ENCODE measurements at regions not wholly inside any gene's neighbourhood (a gene's known extent, or its start where the extent isn't known, plus 50 kb on each side); places are given as distances from the start of the nearest gene placed in this dataset.
A peak's percentile ranks its signal among the peaks of the same experiment; 100 is the strongest.

GRCh38 chr6:12356431-12356830 is 66.3 kb downstream of the EDN1 start:
- no peak overlapping the region for H3K9ac ChIP-seq (replicated peaks in 1 of 4; ENCODE audit: extremely low read depth in 1 of 4, low read depth in 3 of 4, low read length in 3 of 4)
- H3K9me3 ChIP-seq (ENCODE audit: insufficient read depth in 2 of 2, low read depth in 1 of 2, low read length in 1 of 2), result peaks cover 10 to 13% of the 10 kb centered on the region in 2 experiments
- no peak overlapping the region for H4K5ac ChIP-seq (ENCODE audit: insufficient read length, low read depth, low read length)
- no peak overlapping the region for H4K8ac ChIP-seq (ENCODE audit: extremely low read depth, insufficient read depth, low read length)
- H4K20me1 ChIP-seq (replicated peaks in 1 of 2; ENCODE audit: control insufficient read depth in 1 of 2, insufficient read depth in 2 of 2, low read length in 2 of 2), result no peaks in the 10 kb centered on the region
- no peak overlapping the region for H2BK15ac ChIP-seq (ENCODE audit: low read length)
- no peak overlapping the region for H2AK5ac ChIP-seq (ENCODE audit: low read depth, low read length)
- DNase-seq (ENCODE audit: low read depth in 1 of 2, low spot score in 2 of 2) (no peak), FAIRE-seq (no peak)
- no peak overlapping the region for H3K56ac ChIP-seq (replicated peaks; ENCODE audit: insufficient read length, low read depth, low read length)
- no peak for TF ChIP-seq CTCF (IDR thresholded peaks at IDR 0.05; ENCODE audit: control extremely low read depth in 1 of 3, insufficient read depth in 1 of 3, low read depth in 1 of 3, low read length in 3 of 3)
- no peak for TF ChIP-seq SIX5 (IDR thresholded peaks at IDR 0.05; ENCODE audit: low read depth, low read length)
- no peak for TF ChIP-seq SIN3A (conservative IDR thresholded peaks at IDR 0.05 in 1 of 2, IDR thresholded peaks at IDR 0.05 in 1 of 2; ENCODE audit: low read depth in 1 of 2, low read length in 2 of 2)
- no peak for TF ChIP-seq POLR2A (IDR thresholded peaks at IDR 0.05; ENCODE audit: control extremely low read depth in 1 of 2, low read depth in 2 of 2, low read length in 2 of 2)
- POLR2A ChIA-PET (ENCODE audit: partially characterized antibody), result no interaction called here
- no peaks in the 10 kb centered on the region for H3K36me3 ChIP-seq (ENCODE audit: control insufficient read depth in 2 of 4, insufficient read depth in 4 of 4, low read length in 3 of 4)
- no peak overlapping the region for H3K4ac ChIP-seq (replicated peaks; ENCODE audit: insufficient read length, low read depth, low read length)
- no peak overlapping the region for H3K14ac ChIP-seq (ENCODE audit: insufficient read length)
- no peak overlapping the region for H2BK120ac ChIP-seq (replicated peaks; ENCODE audit: low read depth, low read length)
- no peaks in the 10 kb centered on the region for H3K79me2 ChIP-seq (ENCODE audit: control insufficient read depth in 1 of 2, insufficient read depth in 2 of 2, low read length in 2 of 2)
- no peaks in the 10 kb centered on the region for H3K79me1 ChIP-seq (ENCODE audit: low read depth, low read length)
- H3K23me2 ChIP-seq (ENCODE audit: low read depth, low read length), result no peaks in the 10 kb centered on the region
- H2BK20ac ChIP-seq (ENCODE audit: low read length), result peak overlapping the region; percentile 55; the same call in 1 of the 2 replicates
- H3K18ac ChIP-seq (ENCODE audit: extremely low read depth, low read length), result no peak overlapping the region
- H3K23ac ChIP-seq (ENCODE audit: insufficient read length), result no peak overlapping the region
- H3K4me1 ChIP-seq (replicated peaks in 1 of 4; ENCODE audit: control insufficient read depth in 3 of 4, insufficient read depth in 4 of 4, low read length in 3 of 4), result peaks cover 3 to 12% (median 6%) of the 10 kb centered on the region in 4 experiments; a peak in 6 of 7 replicates
- H2AFZ ChIP-seq (ENCODE audit: low read length), result no peak overlapping the region
- H3K4me3 ChIP-seq (ENCODE audit: extremely low read depth in 1 of 4, insufficient read depth in 2 of 4, low read depth in 3 of 4, low read length in 4 of 4), result no peak overlapping the region
- H3K27ac ChIP-seq (ENCODE audit: low read depth, low read length), result no peak overlapping the region
- 91% methylated on average over 3 of the region's 3 CpGs; no CpG with 5 or more reads in 1 of the 2 experiments for WGBS, 2 experiments (ENCODE audit: extremely low coverage in 1 of 2, insufficient coverage in 1 of 2, insufficient read length in 1 of 2, insufficient replicate concordance in 2 of 2, low coverage in 1 of 2, low lambda C conversion rate in 2 of 2, missing lambda C conversion rate in 1 of 2)
- no peak overlapping the region for H2BK5ac ChIP-seq (ENCODE audit: low read depth, low read length)
- H4K91ac ChIP-seq (replicated peaks; ENCODE audit: insufficient read length, low read length), result no peak overlapping the region
- no peak overlapping the region for H3K4me2 ChIP-seq (ENCODE audit: insufficient read depth in 1 of 2, low read depth in 2 of 2, low read length in 2 of 2)
- CTCF ChIA-PET (ENCODE audit: partially characterized antibody), result interaction anchor here (1.3 kb wide), 1 partner anchor 67 kb away, joined by 3 read pairs; no protein-coding TSS in a partner anchor
- H2BK12ac ChIP-seq (ENCODE audit: low read depth, low read length), result no peak overlapping the region
- H3K27me3 ChIP-seq (replicated peaks in 1 of 4; ENCODE audit: control insufficient read depth in 3 of 4, extremely low read depth in 1 of 4, insufficient read depth in 3 of 4, low read length in 3 of 4), result no peaks in the 10 kb centered on the region

All from H1 (cell line).